ENCODE measurements at regions not wholly inside any gene's neighbourhood (a gene's known extent, or its start where the extent isn't known, plus 50 kb on each side); places are given as distances from the start of the nearest gene placed in this dataset.

GRCh38 chr7:49400891-49401550 lies 372.4 kb upstream of the VWC2 start:
- no peak for TF ChIP-seq RXRA (IDR thresholded peaks at IDR 0.05)
- TF ChIP-seq CTCF (IDR thresholded peaks at IDR 0.05; ENCODE audit: low read depth, low read length, missing input control), result no peak

Data from liver (tissue), 3 donors.